ENCODE measurements at regions not wholly inside any gene's neighbourhood (a gene's known extent, or its start where the extent isn't known, plus 50 kb on each side); places are given as distances from the start of the nearest gene placed in this dataset.

GRCh38 chr21:39103689-39104088, 79.6 kb downstream of the PSMG1 start:
- Histone ChIP-seq H3K27me3 (ENCODE audit: control insufficient read depth, insufficient read depth, low read length) (no peaks in the 10 kb centered on the region), H3K27ac (ENCODE audit: low read length) (no peak overlapping the region), H3K9ac (ENCODE audit: low read length) (no peak overlapping the region), H3K4me3 (ENCODE audit: low read length) (no peak overlapping the region), H3K36me3 (ENCODE audit: control insufficient read depth, low read depth, low read length) (no peaks in the 10 kb centered on the region), H3K9me3 (ENCODE audit: control insufficient read depth, low read depth, low read length) (no peaks in the 10 kb centered on the region), H3K4me1 (ENCODE audit: control insufficient read depth, low read depth, low read length) (peaks cover 5% of the 10 kb centered on the region)

GRCh38 chr21:39099859-39100258, 83.4 kb downstream of the PSMG1 start:
- Histone ChIP-seq H3K4me1 (ENCODE audit: control insufficient read depth, low read depth, low read length) (peaks cover 1% of the 10 kb centered on the region), H3K9ac (ENCODE audit: low read length) (no peak overlapping the region), H3K27ac (ENCODE audit: low read length) (no peak overlapping the region), H3K9me3 (ENCODE audit: control insufficient read depth, low read depth, low read length) (no peaks in the 10 kb centered on the region), H3K27me3 (ENCODE audit: control insufficient read depth, insufficient read depth, low read length) (no peaks in the 10 kb centered on the region), H3K4me3 (ENCODE audit: low read length) (no peak overlapping the region), H3K36me3 (ENCODE audit: control insufficient read depth, low read depth, low read length) (no peaks in the 10 kb centered on the region)

GRCh38 chr21:39098696-39099200, 84.5 kb downstream of the PSMG1 start:
- H3K9ac ChIP-seq (ENCODE audit: low read length) = no peak overlapping the region
- no peaks in the 10 kb centered on the region for H3K9me3 ChIP-seq (ENCODE audit: control insufficient read depth, low read depth, low read length)
- H3K27me3 ChIP-seq (ENCODE audit: control insufficient read depth, insufficient read depth, low read length) = no peaks in the 10 kb centered on the region
- H3K4me3 ChIP-seq (ENCODE audit: low read length) = no peak overlapping the region
- no peaks in the 10 kb centered on the region for H3K36me3 ChIP-seq (ENCODE audit: control insufficient read depth, low read depth, low read length)
- no peak overlapping the region for H3K27ac ChIP-seq (ENCODE audit: low read length)
- H3K4me1 ChIP-seq (ENCODE audit: control insufficient read depth, low read depth, low read length) = no peaks in the 10 kb centered on the region

- H3K27ac ChIP-seq (ENCODE audit: low read length) = no peak overlapping the region
- H3K9ac ChIP-seq (ENCODE audit: low read length) = no peak overlapping the region
- no peak overlapping the region for H3K4me3 ChIP-seq (ENCODE audit: low read length)
- H3K27me3 ChIP-seq (ENCODE audit: control insufficient read depth, insufficient read depth, low read length) = no peaks in the 10 kb centered on the region
- no peaks in the 10 kb centered on the region for H3K9me3 ChIP-seq (ENCODE audit: control insufficient read depth, low read depth, low read length)
- H3K36me3 ChIP-seq (ENCODE audit: control insufficient read depth, low read depth, low read length) = no peaks in the 10 kb centered on the region
- H3K4me1 ChIP-seq (ENCODE audit: control insufficient read depth, low read depth, low read length) = no peaks in the 10 kb centered on the region
Measured at GRCh38 chr21:39097981-39098380, 85.3 kb downstream of the PSMG1 start.

GRCh38 chr21:39097335-39097861, 85.9 kb downstream of the PSMG1 start:
- Histone ChIP-seq H3K36me3 (ENCODE audit: control insufficient read depth, low read depth, low read length) (no peaks in the 10 kb centered on the region), H3K4me1 (ENCODE audit: control insufficient read depth, low read depth, low read length) (no peaks in the 10 kb centered on the region), H3K4me3 (ENCODE audit: low read length) (no peak overlapping the region), H3K27ac (ENCODE audit: low read length) (no peak overlapping the region), H3K27me3 (ENCODE audit: control insufficient read depth, insufficient read depth, low read length) (no peaks in the 10 kb centered on the region), H3K9ac (ENCODE audit: low read length) (no peak overlapping the region), H3K9me3 (ENCODE audit: control insufficient read depth, low read depth, low read length) (no peaks in the 10 kb centered on the region)

- Histone ChIP-seq H3K9ac (ENCODE audit: low read length) (no peak overlapping the region), H3K9me3 (ENCODE audit: control insufficient read depth, low read depth, low read length) (no peaks in the 10 kb centered on the region), H3K4me3 (ENCODE audit: low read length) (no peak overlapping the region), H3K4me1 (ENCODE audit: control insufficient read depth, low read depth, low read length) (no peaks in the 10 kb centered on the region), H3K36me3 (ENCODE audit: control insufficient read depth, low read depth, low read length) (no peaks in the 10 kb centered on the region), H3K27ac (ENCODE audit: low read length) (no peak overlapping the region), H3K27me3 (ENCODE audit: control insufficient read depth, insufficient read depth, low read length) (no peaks in the 10 kb centered on the region)
Measured at GRCh38 chr21:39096754-39097153, 86.5 kb downstream of the PSMG1 start.

- no peaks in the 10 kb centered on the region for H3K4me1 ChIP-seq (ENCODE audit: control insufficient read depth, low read depth, low read length)
- no peak overlapping the region for H3K27ac ChIP-seq (ENCODE audit: low read length)
- no peak overlapping the region for H3K9ac ChIP-seq (ENCODE audit: low read length)
- H3K9me3 ChIP-seq (ENCODE audit: control insufficient read depth, low read depth, low read length) = no peaks in the 10 kb centered on the region
- no peaks in the 10 kb centered on the region for H3K27me3 ChIP-seq (ENCODE audit: control insufficient read depth, insufficient read depth, low read length)
- H3K4me3 ChIP-seq (ENCODE audit: low read length) = no peak overlapping the region
- H3K36me3 ChIP-seq (ENCODE audit: control insufficient read depth, low read depth, low read length) = no peaks in the 10 kb centered on the region
Measured at GRCh38 chr21:39095681-39096080, 87.6 kb downstream of the PSMG1 start.

- Histone ChIP-seq H3K27ac (ENCODE audit: low read length) (no peak overlapping the region), H3K27me3 (ENCODE audit: control insufficient read depth, insufficient read depth, low read length) (no peaks in the 10 kb centered on the region), H3K9ac (ENCODE audit: low read length) (no peak overlapping the region), H3K9me3 (ENCODE audit: control insufficient read depth, low read depth, low read length) (no peaks in the 10 kb centered on the region), H3K4me3 (ENCODE audit: low read length) (no peak overlapping the region), H3K4me1 (ENCODE audit: control insufficient read depth, low read depth, low read length) (no peaks in the 10 kb centered on the region), H3K36me3 (ENCODE audit: control insufficient read depth, low read depth, low read length) (no peaks in the 10 kb centered on the region)
Measured at GRCh38 chr21:39094847-39095579, 88.2 kb downstream of the PSMG1 start.

GRCh38 chr21:39094087-39094780, 89.0 kb downstream of the PSMG1 start:
- H3K9ac ChIP-seq (ENCODE audit: low read length) = no peak overlapping the region

GRCh38 chr21:39093526-39093925, 89.7 kb downstream of the PSMG1 start:
- Histone ChIP-seq H3K9me3 (ENCODE audit: control insufficient read depth, low read depth, low read length) (no peaks in the 10 kb centered on the region), H3K36me3 (ENCODE audit: control insufficient read depth, low read depth, low read length) (no peaks in the 10 kb centered on the region), H3K4me3 (ENCODE audit: low read length) (no peak overlapping the region), H3K9ac (ENCODE audit: low read length) (no peak overlapping the region), H3K27ac (ENCODE audit: low read length) (no peak overlapping the region), H3K27me3 (ENCODE audit: control insufficient read depth, insufficient read depth, low read length) (no peaks in the 10 kb centered on the region), H3K4me1 (ENCODE audit: control insufficient read depth, low read depth, low read length) (no peaks in the 10 kb centered on the region)

More at GRCh38 chr21:39094087-39094780, 89.0 kb downstream of the PSMG1 start:
- H3K27ac ChIP-seq (ENCODE audit: low read length) = no peak overlapping the region
- no peaks in the 10 kb centered on the region for H3K27me3 ChIP-seq (ENCODE audit: control insufficient read depth, insufficient read depth, low read length)
- no peaks in the 10 kb centered on the region for H3K9me3 ChIP-seq (ENCODE audit: control insufficient read depth, low read depth, low read length)
- H3K4me1 ChIP-seq (ENCODE audit: control insufficient read depth, low read depth, low read length) = no peaks in the 10 kb centered on the region
- H3K36me3 ChIP-seq (ENCODE audit: control insufficient read depth, low read depth, low read length) = no peaks in the 10 kb centered on the region
- no peak overlapping the region for H3K4me3 ChIP-seq (ENCODE audit: low read length)

GRCh38 chr21:39088831-39089380, 94.3 kb downstream of the PSMG1 start:
- no peak overlapping the region for H3K9ac ChIP-seq (ENCODE audit: low read length)
- no peak overlapping the region for H3K27ac ChIP-seq (ENCODE audit: low read length)
- H3K27me3 ChIP-seq (ENCODE audit: control insufficient read depth, insufficient read depth, low read length) = no peaks in the 10 kb centered on the region
- H3K36me3 ChIP-seq (ENCODE audit: control insufficient read depth, low read depth, low read length) = no peaks in the 10 kb centered on the region
- H3K9me3 ChIP-seq (ENCODE audit: control insufficient read depth, low read depth, low read length) = no peaks in the 10 kb centered on the region
- H3K4me3 ChIP-seq (ENCODE audit: low read length) = no peak overlapping the region
- H3K4me1 ChIP-seq (ENCODE audit: control insufficient read depth, low read depth, low read length) = peaks cover 2% of the 10 kb centered on the region
